LNCAP (cell line): ENCODE measurements at regions not wholly inside any gene's neighbourhood (a gene's known extent, or its start where the extent isn't known, plus 50 kb on each side); places are given as distances from the start of the nearest gene placed in this dataset.

Experiments used
- TF ChIP-seq, protein P1 (sequence below): fragments of 450-650 bp; IDR thresholded peaks from 2 replicates; pipeline ENCODE4 v1.5.1; 2017; ENCODE audit warnings: mild to moderate bottlenecking

DNA sequence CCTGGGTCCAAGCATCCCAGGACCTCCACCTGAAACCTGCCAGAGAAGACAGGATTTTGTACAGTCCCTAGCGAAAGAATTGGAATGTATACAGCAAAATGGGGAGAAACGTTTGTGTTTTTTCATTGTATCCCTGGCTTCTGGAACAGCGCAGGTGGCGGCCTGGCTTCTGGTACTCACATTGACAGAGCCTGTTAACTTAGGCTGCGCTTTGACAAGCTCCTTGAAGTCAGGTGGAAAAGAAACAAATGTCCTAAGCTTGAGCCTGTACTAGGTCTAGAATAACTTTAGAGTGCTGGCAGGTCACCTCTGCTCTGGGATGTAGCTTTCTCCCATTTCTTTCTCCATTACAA, 343.7 kb upstream of the KLF3 start:
- TF ChIP-seq, protein P1, sequence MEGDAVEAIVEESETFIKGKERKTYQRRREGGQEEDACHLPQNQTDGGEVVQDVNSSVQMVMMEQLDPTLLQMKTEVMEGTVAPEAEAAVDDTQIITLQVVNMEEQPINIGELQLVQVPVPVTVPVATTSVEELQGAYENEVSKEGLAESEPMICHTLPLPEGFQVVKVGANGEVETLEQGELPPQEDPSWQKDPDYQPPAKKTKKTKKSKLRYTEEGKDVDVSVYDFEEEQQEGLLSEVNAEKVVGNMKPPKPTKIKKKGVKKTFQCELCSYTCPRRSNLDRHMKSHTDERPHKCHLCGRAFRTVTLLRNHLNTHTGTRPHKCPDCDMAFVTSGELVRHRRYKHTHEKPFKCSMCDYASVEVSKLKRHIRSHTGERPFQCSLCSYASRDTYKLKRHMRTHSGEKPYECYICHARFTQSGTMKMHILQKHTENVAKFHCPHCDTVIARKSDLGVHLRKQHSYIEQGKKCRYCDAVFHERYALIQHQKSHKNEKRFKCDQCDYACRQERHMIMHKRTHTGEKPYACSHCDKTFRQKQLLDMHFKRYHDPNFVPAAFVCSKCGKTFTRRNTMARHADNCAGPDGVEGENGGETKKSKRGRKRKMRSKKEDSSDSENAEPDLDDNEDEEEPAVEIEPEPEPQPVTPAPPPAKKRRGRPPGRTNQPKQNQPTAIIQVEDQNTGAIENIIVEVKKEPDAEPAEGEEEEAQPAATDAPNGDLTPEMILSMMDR = no peak

DNA sequence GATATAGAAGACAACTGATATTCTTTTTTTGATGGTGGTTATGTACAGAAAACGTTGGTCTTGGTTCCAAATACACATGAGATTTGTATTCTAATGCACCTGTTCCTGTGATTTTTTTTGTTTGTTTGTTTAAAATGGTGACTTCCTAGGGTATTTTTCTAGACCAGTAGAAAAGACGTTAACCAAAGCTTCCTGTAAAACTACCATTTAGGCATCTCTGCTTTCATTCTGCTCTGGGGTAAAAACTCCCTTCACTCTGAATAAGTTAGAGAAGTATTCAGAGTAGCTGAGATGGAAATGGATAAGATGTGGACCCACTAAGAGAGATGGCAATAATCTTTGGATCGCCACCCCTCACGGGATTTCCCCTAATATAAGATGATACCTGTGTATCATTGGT, 343.2 kb upstream of the KLF3 start:
- TF ChIP-seq, protein P1 = no peak

DNA sequence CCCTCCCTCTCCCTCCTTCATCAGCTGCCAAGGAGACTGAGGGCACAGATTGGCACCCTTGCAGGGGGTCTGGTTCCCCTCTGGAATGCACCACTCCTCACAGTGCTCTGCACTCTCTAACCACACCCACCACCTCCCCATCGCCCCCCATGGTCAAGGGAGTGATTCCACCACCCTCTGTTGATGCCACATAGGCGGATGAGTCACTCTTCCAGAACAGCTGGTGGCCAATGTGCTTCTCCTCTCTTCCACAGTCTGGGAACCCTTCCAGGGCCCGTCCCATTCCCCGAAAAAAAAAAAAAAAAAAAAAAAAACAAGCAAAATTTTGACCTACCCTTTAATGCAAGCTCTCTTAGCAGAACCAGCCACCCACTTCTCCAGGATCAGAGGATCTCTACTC, 341.3 kb upstream of the KLF3 start:
- TF ChIP-seq, protein P1 = no peak

DNA sequence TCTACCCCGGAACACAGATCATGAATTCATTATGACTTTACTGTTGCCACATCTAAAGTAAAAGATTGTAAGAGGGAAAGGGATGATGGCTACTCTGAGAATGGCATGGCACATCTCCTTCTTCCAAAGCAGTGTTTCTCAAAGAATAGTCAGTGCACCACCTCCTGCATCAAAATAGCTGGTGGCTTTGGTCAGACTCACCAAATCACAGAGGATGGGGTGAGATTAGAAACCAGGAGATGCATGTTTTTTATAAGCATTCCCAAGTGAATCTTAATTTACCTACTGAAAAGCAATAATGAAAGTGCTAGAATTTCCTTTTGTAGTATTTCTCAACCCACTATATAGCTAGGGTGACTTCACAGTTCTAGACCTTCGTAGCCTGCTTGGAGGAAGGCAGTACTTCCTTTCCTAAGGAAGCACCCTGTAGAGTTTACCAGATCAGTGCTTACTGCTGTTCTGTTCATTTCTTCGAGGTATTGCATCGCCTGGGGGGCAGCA, 340.8 kb upstream of the KLF3 start:
- TF ChIP-seq, protein P1 = no peak

DNA sequence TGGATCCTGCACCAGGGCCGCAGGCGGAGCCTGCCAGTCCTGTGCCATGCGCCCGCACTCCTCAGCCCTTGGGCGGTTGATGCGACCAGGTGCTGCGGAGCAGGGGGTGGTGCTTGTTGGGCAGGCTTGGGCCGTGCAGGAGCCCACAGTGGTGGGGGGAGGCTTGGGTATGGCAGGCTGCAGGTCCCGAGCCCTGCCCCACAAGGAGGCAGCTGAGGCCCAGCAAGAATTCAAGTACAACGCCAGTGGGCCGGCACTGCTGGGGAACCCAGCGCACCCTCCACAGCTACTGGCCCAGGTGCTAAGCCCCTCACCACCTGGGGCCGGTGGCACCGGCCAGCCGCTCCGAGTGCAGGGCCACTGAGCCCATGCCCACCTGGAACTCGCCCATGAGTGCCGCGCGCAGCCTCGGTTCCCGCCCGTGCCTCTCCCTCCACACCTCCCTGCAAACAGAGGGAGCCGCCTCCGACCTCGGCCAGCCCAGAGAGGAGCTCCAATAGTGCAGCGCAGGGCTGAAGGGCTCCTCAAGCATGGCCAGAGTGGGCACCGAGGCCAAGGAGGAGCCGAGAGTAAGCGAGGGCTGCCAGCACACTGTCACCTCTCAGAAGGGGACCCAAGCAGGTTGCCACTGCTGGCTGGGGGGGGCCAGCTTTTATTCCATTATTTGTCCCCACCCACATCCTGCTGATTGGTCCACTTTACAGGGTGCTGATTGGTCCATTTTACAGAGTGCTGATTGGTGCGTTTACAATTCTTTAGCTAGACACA, 339.0 kb upstream of the KLF3 start:
- TF ChIP-seq, protein P1 = no peak

DNA sequence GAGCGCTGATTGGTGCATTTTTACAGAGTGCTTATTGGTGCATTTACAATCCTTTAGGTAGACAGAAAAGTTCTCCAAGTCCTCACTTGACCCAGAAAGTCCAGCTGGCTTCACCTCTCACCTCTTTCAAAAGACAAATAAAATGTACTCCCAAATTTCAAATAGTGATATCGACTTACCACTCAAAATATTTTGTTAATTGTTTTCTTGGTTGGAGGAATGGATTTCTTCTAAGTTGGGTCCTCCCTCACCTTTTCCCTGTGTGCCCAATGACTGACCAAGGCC, 338.4 kb upstream of the KLF3 start:
- TF ChIP-seq, protein P1 = no peak

DNA sequence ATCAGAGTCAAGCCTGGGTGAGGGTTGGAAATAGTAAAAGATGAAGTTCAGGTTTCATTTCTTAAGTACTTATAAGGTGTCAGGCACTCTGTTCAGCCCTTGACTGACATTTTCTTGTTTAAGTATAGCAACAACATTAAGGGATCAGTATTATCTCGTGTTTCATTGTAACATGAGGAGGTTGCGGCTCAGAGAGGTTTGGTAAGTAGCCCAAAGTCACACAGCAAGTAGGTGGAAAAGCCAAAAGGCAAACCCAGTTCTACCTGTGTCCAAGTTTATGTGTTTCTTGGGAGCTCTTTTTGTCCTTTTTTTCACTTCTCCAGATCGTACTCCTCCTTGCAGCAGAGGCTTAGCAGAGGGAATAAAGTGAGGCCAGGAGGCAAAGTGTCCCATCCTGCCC, 337.5 kb upstream of the KLF3 start:
- TF ChIP-seq, protein P1 = no peak

DNA sequence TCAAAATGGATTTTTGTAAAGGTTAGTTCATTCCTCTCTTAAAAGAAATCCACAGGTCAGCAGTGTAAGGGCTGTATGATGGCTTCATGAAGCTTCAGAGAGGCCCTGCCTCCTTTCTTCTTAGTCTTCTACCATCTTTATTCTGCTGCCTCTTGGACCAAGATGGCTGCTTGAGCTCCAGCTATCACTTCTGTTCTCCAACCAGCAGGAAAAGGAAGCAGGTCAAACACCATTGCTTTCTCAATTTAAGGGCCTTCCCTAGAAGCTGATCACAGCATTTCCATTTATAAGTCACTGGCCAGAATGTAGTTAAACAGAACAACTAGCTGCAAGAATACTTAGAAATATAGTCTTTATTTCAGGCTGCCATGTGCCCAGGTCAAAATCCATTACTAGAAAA, 336.8 kb upstream of the KLF3 start:
- TF ChIP-seq, protein P1 = no peak
